ENCODE measurements at regions not wholly inside any gene's neighbourhood (a gene's known extent, or its start where the extent isn't known, plus 50 kb on each side); places are given as distances from the start of the nearest gene placed in this dataset.

DNA sequence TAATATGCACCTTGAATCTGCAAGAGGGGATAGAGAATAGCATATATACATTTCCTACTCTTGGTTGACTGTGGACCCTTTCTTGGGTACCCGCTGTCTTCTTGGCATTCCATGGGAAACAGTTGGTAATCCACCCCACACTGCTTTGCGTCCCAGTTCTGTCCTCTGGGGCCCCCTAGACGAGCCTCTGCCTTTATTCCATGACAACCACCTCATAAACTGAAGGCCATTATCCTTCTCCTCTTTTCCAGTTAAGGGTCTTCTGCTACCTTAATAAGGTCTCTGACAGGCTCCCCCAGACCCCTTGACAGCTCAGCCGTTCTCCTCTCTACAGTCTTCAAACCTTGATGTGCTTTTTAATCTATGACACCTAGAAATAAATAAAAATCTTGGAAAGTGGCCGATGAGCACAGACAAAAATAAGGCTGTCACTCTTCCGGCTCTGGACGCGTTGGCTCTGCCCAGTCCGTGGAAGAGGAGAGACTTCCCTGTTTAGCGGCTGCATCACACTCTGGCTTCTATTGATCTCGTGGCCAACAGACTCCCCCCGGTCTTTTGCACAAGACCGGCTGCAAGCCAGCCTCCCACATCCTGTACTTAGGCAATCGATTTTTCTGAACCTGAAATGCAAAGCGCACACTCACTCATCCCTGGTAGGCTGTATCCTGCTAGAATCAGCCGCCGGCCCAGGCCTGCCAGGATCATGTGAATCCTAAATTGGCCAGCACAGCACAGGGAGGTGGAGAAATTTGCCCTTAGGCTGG is 251.0 kb upstream of the TLE3 start:
- Histone ChIP-seq H4K20me1 (ENCODE audit: control insufficient read depth, insufficient read depth, insufficient read length) (no peaks in the 10 kb centered on the region), H2BK5ac (ENCODE audit: insufficient read length, low read length) (no peak overlapping the region), H4K8ac (replicated peaks; ENCODE audit: insufficient read length, low read depth, low read length) (no peak overlapping the region), H3K79me2 (ENCODE audit: insufficient read depth, low read length) (no peaks in the 10 kb centered on the region), H2BK120ac (ENCODE audit: low read depth, low read length, poor library complexity, severe bottlenecking) (no peak overlapping the region), H3K9ac (ENCODE audit: extremely low read depth, insufficient read length, low read length) (no peak overlapping the region), H2BK20ac (ENCODE audit: low read depth, low read length, poor library complexity, severe bottlenecking) (no peak overlapping the region), H3K4me1 (ENCODE audit: insufficient read depth, low read length) (peaks cover 3% of the 10 kb centered on the region; the same call in 1 of the 2 replicates), H3K23ac (ENCODE audit: insufficient read length, low read depth, low read length) (no peak overlapping the region), H3K18ac (ENCODE audit: insufficient read length, low read depth, low read length) (no peak overlapping the region), H3K4ac (ENCODE audit: low read depth, low read length) (no peak overlapping the region), H3T11ph (ENCODE audit: low read length) (no peak overlapping the region), H3K4me2 (ENCODE audit: insufficient read depth, insufficient read length, low read length) (no peak overlapping the region), H3K23me2 (ENCODE audit: insufficient read length, low read depth, low read length, poor library complexity, severe bottlenecking) (no peaks in the 10 kb centered on the region), H3K79me1 (ENCODE audit: insufficient read depth, low read depth, low read length, poor library complexity, severe bottlenecking) (no peaks in the 10 kb centered on the region), H2BK12ac (ENCODE audit: insufficient read length, low read depth, low read length) (no peak overlapping the region), H2BK15ac (ENCODE audit: low read depth, low read length) (no peak overlapping the region), H3K9me3 (ENCODE audit: control insufficient read depth, low read depth, low read length) (no peaks in the 10 kb centered on the region), H4K91ac (ENCODE audit: insufficient read length, low read depth, low read length) (no peak overlapping the region), H3K27me3 (ENCODE audit: insufficient read depth, low read length) (no peaks in the 10 kb centered on the region), H2AK5ac (ENCODE audit: insufficient read length, low read length) (no peak overlapping the region), H3K27ac (ENCODE audit: insufficient read length, low read depth, low read length) (no peak overlapping the region), H3K14ac (ENCODE audit: insufficient read depth, low read length) (no peak overlapping the region), H2AFZ (ENCODE audit: low read length) (no peak overlapping the region), H4K5ac (ENCODE audit: insufficient read length, low read depth, low read length) (no peak overlapping the region), H3K56ac (ENCODE audit: insufficient read length, low read depth, low read length) (no peak overlapping the region)
- TF ChIP-seq CTCF (conservative IDR thresholded peaks at IDR 0.05) = no peak
- no peaks in the 10 kb centered on the region; a peak in 1 of 7 replicates for H3K36me3 Mint-ChIP-seq (ENCODE audit: insufficient read depth in 1 of 3, low read depth in 3 of 3)
- no peaks in the 10 kb centered on the region for H3K9me3 Mint-ChIP-seq
- peaks cover 6 to 7% of the 10 kb centered on the region in 2 experiments for H3K4me1 Mint-ChIP-seq
- WGBS (ENCODE audit: extremely low coverage, insufficient read length, low lambda C conversion rate) = no CpG with 5 or more reads among the region's 17 CpGs
- H3K27me3 Mint-ChIP-seq (ENCODE audit: low read depth) = peaks cover 4% of the 10 kb centered on the region
- H3K4me3 Mint-ChIP-seq = no peak overlapping the region
- DNase-seq = no peak
- peak overlapping the region in 1 of 3 experiments; percentile 40; a peak in 1 of 7 replicates for H3K27ac Mint-ChIP-seq
